Endothelial cell of umbilical vein (primary cell): ENCODE measurements at regions not wholly inside any gene's neighbourhood (a gene's known extent, or its start where the extent isn't known, plus 50 kb on each side); places are given as distances from the start of the nearest gene placed in this dataset.

Experiments used
- BruUV-seq: library from RNA; stranded (reverse); fragments of 400-500 nt; replicated peaks from 2 replicates; lab custom pipeline; 2021; lab: Mats Ljungman, UMichigan
- CTCF ChIA-PET: fragments of 300-600, 350-600 bp; sonication (Branson Sonifier 250); formaldehyde crosslinking; loops from one replicate; lab custom pipeline; 2021; ENCODE audit warnings: antibody characterized with exemption, inconsistent platforms; lab: Charles Lee
- POLR2A ChIA-PET: fragments of 300-600, 350-600 bp; sonication (Branson Sonifier 250); formaldehyde crosslinking; loops from one replicate; lab custom pipeline; 2021; ENCODE audit warnings: antibody characterized with exemption, inconsistent platforms; lab: Charles Lee
- DNase-seq: peaks from one replicate; pipeline ENCODE4 v3.0.0-alpha.2; 2011; ENCODE audit warnings: low read depth, low spot score
- FAIRE-seq: peaks from 2 replicates; lab custom pipeline; 2011; peaks lifted over from hg19 to GRCh38; lab: Jason Lieb, UNC
- H2AFZ ChIP-seq: 2 replicates; pipeline ENCODE4 v1.6.0; 2012; ENCODE audit warnings: low read depth, low read length, control low read depth, inconsistent platforms
- H3K27ac ChIP-seq: 2 replicates; pipeline ENCODE4 v1.5.1; 2011; ENCODE audit warnings: low read depth, mild to moderate bottlenecking, control low read depth, low read length, moderate library complexity; ENCODE audit not compliant: insufficient read depth
- H3K27me3 ChIP-seq, 2 experiments: 2 replicates each; pipeline versions ENCODE4 v1.6.0 to v1.6.1; 2011; ENCODE audit warnings: low read length in 2 of 2, mixed read lengths in 1 of 2; ENCODE audit not compliant: control insufficient read depth in 2 of 2, insufficient read depth in 2 of 2
- H3K36me3 ChIP-seq, 2 experiments: 2 replicates in 1 of 2; 3 replicates in 1 of 2; pipeline ENCODE4 v1.5.1; 2011; ENCODE audit warnings: low read length in 2 of 2, mild to moderate bottlenecking in 1 of 2, moderate library complexity in 1 of 2; ENCODE audit not compliant: control insufficient read depth in 2 of 2, insufficient read depth in 2 of 2; ENCODE audit errors: extremely low read depth in 1 of 2
- H3K4me1 ChIP-seq: 3 replicates; pipeline ENCODE4 v1.5.1; 2011; ENCODE audit warnings: mild to moderate bottlenecking, low read length; ENCODE audit not compliant: control insufficient read depth, insufficient read depth; ENCODE audit errors: extremely low read depth
- H3K4me2 ChIP-seq: 2 replicates; pipeline ENCODE4 v1.6.1; 2011; ENCODE audit warnings: low read length, control low read depth, mixed read lengths; ENCODE audit not compliant: insufficient read depth
- H3K4me3 ChIP-seq, 3 experiments: fragments of 200-600 bp in 1 of 3; sonication (generic), shearing (Covaris generic) in 1 of 3; replicated peaks in 1 of 3; 2 replicates each; pipeline ENCODE4 v1.5.1; 2011 to 2016; ENCODE audit warnings: control low read depth in 3 of 3, low read length in 3 of 3, mild to moderate bottlenecking in 2 of 3, inconsistent platforms in 1 of 3, low read depth in 1 of 3, moderate library complexity in 1 of 3; ENCODE audit not compliant: insufficient read depth in 1 of 3
- H3K79me2 ChIP-seq: 2 replicates; pipeline ENCODE4 v1.6.0; 2012; ENCODE audit warnings: low read length, inconsistent platforms; ENCODE audit not compliant: control insufficient read depth, insufficient read depth
- H3K9ac ChIP-seq: replicated peaks from 2 replicates; pipeline ENCODE3; 2011; ENCODE audit warnings: low read length, control low read depth; ENCODE audit not compliant: insufficient read depth; ENCODE audit errors: extremely low read depth
- H3K9me1 ChIP-seq: replicated peaks from 3 replicates; pipeline ENCODE4 v1.6.0; 2011; ENCODE audit warnings: mild to moderate bottlenecking, low read length; ENCODE audit not compliant: control insufficient read depth, insufficient read depth; ENCODE audit errors: extremely low read depth
- H3K9me3 ChIP-seq: replicated peaks from 2 replicates; pipeline ENCODE4 v1.5.1; 2012; ENCODE audit warnings: low read length, inconsistent platforms; ENCODE audit not compliant: control insufficient read depth, insufficient read depth
- H4K20me1 ChIP-seq: replicated peaks from 2 replicates; pipeline ENCODE3; 2011; ENCODE audit warnings: mild to moderate bottlenecking, low read length; ENCODE audit not compliant: control insufficient read depth, insufficient read depth; ENCODE audit errors: extremely low read depth
- CTCF ChIP-seq, 2 donors: IDR thresholded peaks; 1 replicate in 1 of 2; 2 replicates in 1 of 2; pipeline ENCODE4 v1.5.1; 2011; ENCODE audit warnings: low read length in 2 of 2, mild to moderate bottlenecking in 2 of 2, moderate library complexity in 2 of 2, control low read depth in 1 of 2, inconsistent platforms in 1 of 2, low read depth in 1 of 2; ENCODE audit not compliant: insufficient read depth in 1 of 2; ENCODE audit errors: extremely low read depth in 1 of 2
- EZH2 ChIP-seq: IDR thresholded peaks from 2 replicates; pipeline ENCODE4 v1.6.1; 2012; ENCODE audit warnings: borderline replicate concordance, low read depth, mild to moderate bottlenecking, moderate library complexity, low read length, inconsistent platforms; ENCODE audit not compliant: severe bottlenecking
- FOS ChIP-seq: IDR thresholded peaks from 2 replicates; pipeline ENCODE4 v1.6.1; 2011; ENCODE audit warnings: mild to moderate bottlenecking, low read length, moderate library complexity, borderline replicate concordance; ENCODE audit not compliant: insufficient read depth
- GATA2 ChIP-seq: IDR thresholded peaks from 2 replicates; pipeline ENCODE4 v1.7.0; 2011; ENCODE audit warnings: low read depth, mild to moderate bottlenecking, moderate library complexity, mixed read lengths, low read length; ENCODE audit not compliant: insufficient read length, insufficient read depth
- JUN ChIP-seq: IDR thresholded peaks from 2 replicates; pipeline ENCODE4 v1.6.1; 2011; ENCODE audit warnings: borderline replicate concordance, low read depth; ENCODE audit not compliant: insufficient read length, insufficient read depth
- MYC ChIP-seq: IDR thresholded peaks from one replicate; pipeline ENCODE4 v1.6.1; 2011; ENCODE audit warnings: mild to moderate bottlenecking, low read depth, low read length
- POLR2A ChIP-seq: IDR thresholded peaks from 2 replicates; pipeline ENCODE4 v1.6.1; 2012; ENCODE audit warnings: low read depth, mild to moderate bottlenecking, control low read depth, low read length
- POLR2AphosphoS5 ChIP-seq: IDR thresholded peaks from 2 replicates; pipeline ENCODE4 v1.6.1; 2012; ENCODE audit warnings: low read depth, mild to moderate bottlenecking, control low read depth, low read length, moderate library complexity; ENCODE audit not compliant: insufficient read depth
- dilution Hi-C: fragments of 300-500 bp; cut with MboI; formaldehyde crosslinking; loops from one replicate; pipeline ENCODE4 v1.15.0; 2019; ENCODE audit warnings: low sequenced_read_pairs; ENCODE audit not compliant: extremely low pct_ligation_motif_present
- intact Hi-C: fragments of 100-400 bp; cut with micrococcal nuclease; formaldehyde crosslinking; loops from one replicate; pipeline ENCODE4 v1.10.0; 2022
- TF ChIP-seq, protein P1 (sequence below): IDR thresholded peaks from 2 replicates; pipeline ENCODE4 v1.6.1; 2011; ENCODE audit not compliant: insufficient read depth, insufficient read length

DNA sequence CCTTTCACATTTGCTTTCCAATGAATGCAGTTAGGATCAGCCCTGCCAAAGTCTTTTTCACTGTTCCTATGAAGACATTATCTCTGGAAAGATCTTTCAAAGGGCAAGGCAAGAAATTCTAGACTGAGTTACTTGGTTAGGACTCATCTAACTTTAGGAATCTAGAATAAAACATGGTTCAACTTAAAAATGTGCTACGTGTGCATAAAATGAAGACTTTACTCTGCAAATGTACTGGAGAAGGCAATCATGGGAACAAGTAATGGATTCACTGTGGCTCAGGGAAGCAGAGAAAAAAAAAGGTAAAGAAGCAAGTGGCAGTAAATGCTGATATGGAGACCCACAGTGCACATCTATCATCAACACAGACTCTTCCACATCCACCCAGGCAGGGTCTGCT, 297.4 kb downstream of the HNRNPD start:
- no peak for FAIRE-seq
- DNase-seq = no peak
- Histone ChIP-seq H3K9ac (no peak overlapping the region), H3K4me1 (no peaks in the 10 kb centered on the region), H3K4me3 (no peak overlapping the region), H3K27ac (no peak overlapping the region), H3K79me2 (no peaks in the 10 kb centered on the region), H3K4me2 (no peak overlapping the region), H3K27me3 (no peaks in the 10 kb centered on the region), H3K9me1 (peaks cover 3% of the 10 kb centered on the region), H3K9me3 (no peaks in the 10 kb centered on the region), H2AFZ (no peak overlapping the region), H4K20me1 (no peaks in the 10 kb centered on the region), H3K36me3 (no peaks in the 10 kb centered on the region)
- dilution Hi-C loops = no loop called here
- intact Hi-C loops = no loop called here
- CTCF ChIA-PET = no interaction called here
- BruUV-seq = no TSS peak
- TF ChIP-seq CTCF (IDR thresholded peaks at IDR 0.05; ENCODE audit: extremely low read depth in 1 of 2, insufficient read depth in 1 of 2, low read depth in 1 of 2, low read length in 2 of 2) = no peak
- TF ChIP-seq POLR2AphosphoS5 = no peak
- no peak for TF ChIP-seq JUN
- TF ChIP-seq POLR2A = no peak
- no peak for TF ChIP-seq GATA2
- TF ChIP-seq EZH2 = no peak
- TF ChIP-seq FOS = no peak
- POLR2A ChIA-PET = no interaction called here

DNA sequence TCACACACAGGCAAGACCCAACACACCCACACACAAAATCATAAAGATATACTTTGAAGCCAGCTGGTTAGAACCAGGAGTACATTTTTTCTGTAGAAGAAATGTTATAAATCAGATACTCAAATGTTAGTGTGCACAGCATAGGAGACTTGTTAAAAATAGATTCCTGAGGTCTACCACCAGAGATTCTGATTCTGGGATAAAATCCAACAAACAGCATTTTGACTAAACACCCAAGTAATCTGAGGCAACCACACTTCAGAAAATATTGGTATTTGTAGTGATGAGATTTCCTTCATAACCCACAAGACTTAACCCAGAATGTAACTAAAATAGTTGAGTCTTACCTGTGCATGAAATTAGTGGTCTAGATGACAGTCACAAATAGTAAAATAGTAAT, 301.8 kb downstream of the HNRNPD start:
- FAIRE-seq (no peak), DNase-seq (no peak)
- intact Hi-C loops = no loop called here
- Histone ChIP-seq H3K79me2 (no peaks in the 10 kb centered on the region), H3K27me3 (no peaks in the 10 kb centered on the region), H3K4me3 (no peak overlapping the region), H3K4me1 (no peaks in the 10 kb centered on the region), H3K9me1 (peaks cover 3% of the 10 kb centered on the region), H3K36me3 (no peaks in the 10 kb centered on the region), H3K9ac (no peak overlapping the region), H3K27ac (no peak overlapping the region), H3K4me2 (no peak overlapping the region), H4K20me1 (no peaks in the 10 kb centered on the region), H3K9me3 (no peaks in the 10 kb centered on the region), H2AFZ (no peak overlapping the region)
- dilution Hi-C loops = no loop called here
- CTCF ChIA-PET = no interaction called here
- TF ChIP-seq POLR2A (no peak), JUN (no peak), MYC (no peak), FOS (no peak), POLR2AphosphoS5 (no peak), GATA2 (no peak), CTCF (IDR thresholded peaks at IDR 0.05; ENCODE audit: extremely low read depth in 1 of 2, insufficient read depth in 1 of 2, low read depth in 1 of 2, low read length in 2 of 2) (no peak), EZH2 (no peak)
- TF ChIP-seq, protein P1, sequence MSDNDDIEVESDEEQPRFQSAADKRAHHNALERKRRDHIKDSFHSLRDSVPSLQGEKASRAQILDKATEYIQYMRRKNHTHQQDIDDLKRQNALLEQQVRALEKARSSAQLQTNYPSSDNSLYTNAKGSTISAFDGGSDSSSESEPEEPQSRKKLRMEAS = no peak
- POLR2A ChIA-PET = no interaction called here
- no TSS peak for BruUV-seq
